ENCODE measurements at regions not wholly inside any gene's neighbourhood (a gene's known extent, or its start where the extent isn't known, plus 50 kb on each side); places are given as distances from the start of the nearest gene placed in this dataset.

DNA sequence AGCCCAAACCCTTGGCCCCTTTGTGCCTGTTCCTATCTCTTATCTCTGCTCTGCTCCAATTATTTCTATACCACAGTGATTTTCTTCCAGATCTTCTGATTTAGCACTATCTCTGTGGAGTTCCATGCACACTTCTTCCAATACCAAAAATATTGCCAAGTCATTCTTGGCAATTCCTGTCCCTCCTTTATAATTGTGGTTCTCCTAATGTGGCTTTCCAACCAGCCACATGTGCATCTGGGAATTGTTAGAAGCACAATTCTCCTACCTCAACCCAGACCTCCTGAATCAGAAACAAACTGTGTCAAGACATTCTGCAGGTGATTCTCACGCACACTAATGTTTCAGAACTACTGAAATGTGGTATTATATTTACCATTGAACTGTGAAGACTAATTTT is 447.8 kb upstream of the IGFBP3 start:
- no peak for DNase-seq (ENCODE audit: low spot score)
- Histone ChIP-seq H3K36me3 (ENCODE audit: insufficient read depth) (no peaks in the 10 kb centered on the region), H3K4me3 (no peak overlapping the region), H2AFZ (no peak overlapping the region), H3K9me2 (ENCODE audit: insufficient read depth) (no peaks in the 10 kb centered on the region), H3F3A (replicated peaks; ENCODE audit: low read depth) (no peaks in the 10 kb centered on the region), H3K27ac (ENCODE audit: low read depth) (no peak overlapping the region), H3K4me1 (ENCODE audit: insufficient read depth) (no peaks in the 10 kb centered on the region), H4K20me1 (replicated peaks; ENCODE audit: insufficient read depth) (no peaks in the 10 kb centered on the region), H3K27me3 (ENCODE audit: insufficient read depth) (no peaks in the 10 kb centered on the region), H3K4me2 (no peak overlapping the region), H3K79me2 (replicated peaks; ENCODE audit: insufficient read depth) (no peaks in the 10 kb centered on the region)
- peaks cover 4% of the 10 kb centered on the region; the same call in 1 of the 3 replicates for H3K9me3 Mint-ChIP-seq
- H3K4me3 Mint-ChIP-seq = no peak overlapping the region
- H3K4me1 Mint-ChIP-seq = no peaks in the 10 kb centered on the region
- TF ChIP-seq STAT1 (IDR thresholded peaks at IDR 0.05; ENCODE audit: unreplicated experiment) (no peak), JUNB (IDR thresholded peaks at IDR 0.05; ENCODE audit: unreplicated experiment) (no peak), ZNF114 (CRISPR knock-in tag; IDR thresholded peaks at IDR 0.05) (no peak), ETS1 (IDR thresholded peaks at IDR 0.05) (no peak), REST (IDR thresholded peaks at IDR 0.05; ENCODE audit: unreplicated experiment) (no peak), NANOG (IDR thresholded peaks at IDR 0.05; ENCODE audit: borderline replicate concordance) (no peak), EZH2phosphoT487 (IDR thresholded peaks at IDR 0.05; ENCODE audit: unreplicated experiment) (no peak), CREB1 (CRISPR knock-in tag; IDR thresholded peaks at IDR 0.05; ENCODE audit: low read depth) (no peak), POLR2AphosphoS5 (IDR thresholded peaks at IDR 0.05; ENCODE audit: low read depth) (no peak), EZH2 (IDR thresholded peaks at IDR 0.05; ENCODE audit: low read depth, unreplicated experiment) (no peak), CTCF (conservative IDR thresholded peaks at IDR 0.05; ENCODE audit: low read depth in 2 of 2) (no peak), ZNF331 (CRISPR knock-in tag; IDR thresholded peaks at IDR 0.05; ENCODE audit: low read depth) (no peak)
- TF ChIP-seq, protein P1, sequence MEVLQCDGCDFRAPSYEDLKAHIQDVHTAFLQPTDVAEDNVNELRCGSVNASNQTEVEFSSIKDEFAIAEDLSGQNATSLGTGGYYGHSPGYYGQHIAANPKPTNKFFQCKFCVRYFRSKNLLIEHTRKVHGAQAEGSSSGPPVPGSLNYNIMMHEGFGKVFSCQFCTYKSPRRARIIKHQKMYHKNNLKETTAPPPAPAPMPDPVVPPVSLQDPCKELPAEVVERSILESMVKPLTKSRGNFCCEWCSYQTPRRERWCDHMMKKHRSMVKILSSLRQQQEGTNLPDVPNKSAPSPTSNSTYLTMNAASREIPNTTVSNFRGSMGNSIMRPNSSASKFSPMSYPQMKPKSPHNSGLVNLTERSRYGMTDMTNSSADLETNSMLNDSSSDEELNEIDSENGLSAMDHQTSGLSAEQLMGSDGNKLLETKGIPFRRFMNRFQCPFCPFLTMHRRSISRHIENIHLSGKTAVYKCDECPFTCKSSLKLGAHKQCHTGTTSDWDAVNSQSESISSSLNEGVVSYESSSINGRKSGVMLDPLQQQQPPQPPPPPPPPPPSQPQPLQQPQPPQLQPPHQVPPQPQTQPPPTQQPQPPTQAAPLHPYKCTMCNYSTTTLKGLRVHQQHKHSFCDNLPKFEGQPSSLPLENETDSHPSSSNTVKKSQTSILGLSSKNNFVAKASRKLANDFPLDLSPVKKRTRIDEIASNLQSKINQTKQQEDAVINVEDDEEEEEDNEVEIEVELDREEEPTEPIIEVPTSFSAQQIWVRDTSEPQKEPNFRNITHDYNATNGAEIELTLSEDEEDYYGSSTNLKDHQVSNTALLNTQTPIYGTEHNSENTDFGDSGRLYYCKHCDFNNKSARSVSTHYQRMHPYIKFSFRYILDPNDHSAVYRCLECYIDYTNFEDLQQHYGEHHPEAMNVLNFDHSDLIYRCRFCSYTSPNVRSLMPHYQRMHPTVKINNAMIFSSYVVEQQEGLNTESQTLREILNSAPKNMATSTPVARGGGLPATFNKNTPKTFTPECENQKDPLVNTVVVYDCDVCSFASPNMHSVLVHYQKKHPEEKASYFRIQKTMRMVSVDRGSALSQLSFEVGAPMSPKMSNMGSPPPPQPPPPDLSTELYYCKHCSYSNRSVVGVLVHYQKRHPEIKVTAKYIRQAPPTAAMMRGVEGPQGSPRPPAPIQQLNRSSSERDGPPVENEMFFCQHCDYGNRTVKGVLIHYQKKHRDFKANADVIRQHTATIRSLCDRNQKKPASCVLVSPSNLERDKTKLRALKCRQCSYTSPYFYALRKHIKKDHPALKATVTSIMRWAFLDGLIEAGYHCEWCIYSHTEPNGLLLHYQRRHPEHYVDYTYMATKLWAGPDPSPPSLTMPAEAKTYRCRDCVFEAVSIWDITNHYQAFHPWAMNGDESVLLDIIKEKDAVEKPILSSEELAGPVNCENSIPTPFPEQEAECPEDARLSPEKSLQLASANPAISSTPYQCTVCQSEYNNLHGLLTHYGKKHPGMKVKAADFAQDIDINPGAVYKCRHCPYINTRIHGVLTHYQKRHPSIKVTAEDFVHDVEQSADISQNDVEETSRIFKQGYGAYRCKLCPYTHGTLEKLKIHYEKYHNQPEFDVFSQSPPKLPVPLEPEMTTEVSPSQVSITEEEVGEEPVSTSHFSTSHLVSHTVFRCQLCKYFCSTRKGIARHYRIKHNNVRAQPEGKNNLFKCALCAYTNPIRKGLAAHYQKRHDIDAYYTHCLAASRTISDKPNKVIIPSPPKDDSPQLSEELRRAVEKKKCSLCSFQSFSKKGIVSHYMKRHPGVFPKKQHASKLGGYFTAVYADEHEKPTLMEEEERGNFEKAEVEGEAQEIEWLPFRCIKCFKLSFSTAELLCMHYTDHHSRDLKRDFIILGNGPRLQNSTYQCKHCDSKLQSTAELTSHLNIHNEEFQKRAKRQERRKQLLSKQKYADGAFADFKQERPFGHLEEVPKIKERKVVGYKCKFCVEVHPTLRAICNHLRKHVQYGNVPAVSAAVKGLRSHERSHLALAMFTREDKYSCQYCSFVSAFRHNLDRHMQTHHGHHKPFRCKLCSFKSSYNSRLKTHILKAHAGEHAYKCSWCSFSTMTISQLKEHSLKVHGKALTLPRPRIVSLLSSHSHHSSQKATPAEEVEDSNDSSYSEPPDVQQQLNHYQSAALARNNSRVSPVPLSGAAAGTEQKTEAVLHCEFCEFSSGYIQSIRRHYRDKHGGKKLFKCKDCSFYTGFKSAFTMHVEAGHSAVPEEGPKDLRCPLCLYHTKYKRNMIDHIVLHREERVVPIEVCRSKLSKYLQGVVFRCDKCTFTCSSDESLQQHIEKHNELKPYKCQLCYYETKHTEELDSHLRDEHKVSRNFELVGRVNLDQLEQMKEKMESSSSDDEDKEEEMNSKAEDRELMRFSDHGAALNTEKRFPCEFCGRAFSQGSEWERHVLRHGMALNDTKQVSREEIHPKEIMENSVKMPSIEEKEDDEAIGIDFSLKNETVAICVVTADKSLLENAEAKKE (CRISPR knock-in tag; IDR thresholded peaks at IDR 0.05) = no peak
- H3K27me3 Mint-ChIP-seq (ENCODE audit: insufficient read depth, low read depth, poor library complexity) = peaks cover 2% of the 10 kb centered on the region
- no peak for ATAC-seq
- H3K36me3 Mint-ChIP-seq (ENCODE audit: low read depth) = no peaks in the 10 kb centered on the region
- no peak overlapping the region for H3K27ac Mint-ChIP-seq
